IMR-90 (cell line): ENCODE measurements at regions not wholly inside any gene's neighbourhood (a gene's known extent, or its start where the extent isn't known, plus 50 kb on each side); places are given as distances from the start of the nearest gene placed in this dataset.

ENCODE experiments used
- ATAC-seq: fragments of 200-7000 bp; cut with Tn5 transposase; 2 replicates; pipeline ENCODE4 v1.9.1; 2020; ENCODE audit warnings: low read depth, mild to moderate bottlenecking, moderate library complexity
- BruUV-seq: library from RNA; stranded (reverse); fragments of 400-500 nt; replicated peaks from 2 replicates; lab custom pipeline; 2021; lab: Mats Ljungman, UMichigan
- CTCF ChIA-PET: fragments of 300-600 bp; formaldehyde crosslinking; extraction: SDS; loops from one replicate; lab custom pipeline; 2021; ENCODE audit warnings: antibody characterized with exemption; lab: Yijun Ruan, JAX
- POLR2A ChIA-PET: fragments of 300-600 bp; sonication (Branson Sonifier 250); formaldehyde crosslinking; loops from one replicate; lab custom pipeline; 2022; ENCODE audit warnings: antibody characterized with exemption; ENCODE audit not compliant: unreplicated experiment; lab: Charles Lee
- DNase-seq: peaks from one replicate; pipeline ENCODE4 v3.0.0; 2013
- H2AFZ ChIP-seq: replicated peaks from 2 replicates; pipeline ENCODE3; 2013; ENCODE audit warnings: low read length, mild to moderate bottlenecking; ENCODE audit not compliant: poor library complexity
- H2AK5ac ChIP-seq: 2 replicates; pipeline ENCODE4 v1.6.1; 2013; ENCODE audit warnings: low read depth, low read length, inconsistent platforms
- H2AK9ac ChIP-seq: replicated peaks from 2 replicates; pipeline ENCODE3; 2013; ENCODE audit warnings: mild to moderate bottlenecking, low read depth, low read length, moderate library complexity; ENCODE audit not compliant: poor library complexity
- H2BK120ac ChIP-seq: 2 replicates; pipeline ENCODE4 v1.6.1; 2013; ENCODE audit warnings: low read depth, low read length, inconsistent platforms
- H2BK15ac ChIP-seq: 3 replicates; pipeline ENCODE4 v1.6.1; 2013; ENCODE audit warnings: low read depth, low read length, inconsistent platforms
- H2BK20ac ChIP-seq: 2 replicates; pipeline ENCODE4 v1.6.1; 2013; ENCODE audit warnings: low read depth, mild to moderate bottlenecking, inconsistent platforms, low read length, moderate library complexity
- H2BK5ac ChIP-seq: 2 replicates; pipeline ENCODE4 v1.6.1; 2013; ENCODE audit warnings: mild to moderate bottlenecking, low read depth, low read length, inconsistent platforms; ENCODE audit not compliant: poor library complexity, severe bottlenecking
- H3K14ac ChIP-seq: replicated peaks from 2 replicates; pipeline ENCODE4 v1.6.1; 2013; ENCODE audit warnings: low read depth, low read length, inconsistent platforms
- H3K18ac ChIP-seq: 2 replicates; pipeline ENCODE4 v1.6.1; 2013; ENCODE audit warnings: low read depth, low read length, control low read depth
- H3K23ac ChIP-seq: 2 replicates; pipeline ENCODE4 v1.6.1; 2013; ENCODE audit warnings: low read depth, low read length, inconsistent platforms
- H3K27ac ChIP-seq: 2 replicates; pipeline ENCODE4 v1.5.1; 2013; ENCODE audit warnings: mild to moderate bottlenecking, control low read depth, low read length; ENCODE audit not compliant: insufficient read depth
- H3K27me3 ChIP-seq: 2 replicates; pipeline ENCODE4 v1.6.1; 2013; ENCODE audit warnings: low read length; ENCODE audit not compliant: control insufficient read depth, insufficient read depth
- H3K36me3 ChIP-seq: 2 replicates; pipeline ENCODE4 v1.6.1; 2013; ENCODE audit warnings: low read length, mixed read lengths; ENCODE audit not compliant: control insufficient read depth, insufficient read depth
- H3K4ac ChIP-seq: 2 replicates; pipeline ENCODE4 v1.6.1; 2013; ENCODE audit warnings: low read depth, low read length, inconsistent platforms
- H3K4me1 ChIP-seq: 2 replicates; pipeline ENCODE4 v1.6.1; 2013; ENCODE audit warnings: low read length, mixed read lengths; ENCODE audit not compliant: control insufficient read depth, insufficient read depth
- H3K4me2 ChIP-seq: 2 replicates; pipeline ENCODE4 v1.6.1; 2013; ENCODE audit warnings: low read depth, mild to moderate bottlenecking, control low read depth, low read length, moderate library complexity
- H3K4me3 ChIP-seq: 2 replicates; pipeline ENCODE4 v1.5.1; 2013; ENCODE audit warnings: low read depth, mild to moderate bottlenecking, control low read depth, low read length, moderate library complexity; ENCODE audit not compliant: insufficient read depth
- H3K56ac ChIP-seq: 2 replicates; pipeline ENCODE4 v1.6.1; 2013; ENCODE audit warnings: low read length, inconsistent platforms; ENCODE audit not compliant: insufficient read depth; ENCODE audit errors: extremely low read depth
- H3K79me1 ChIP-seq, 2 experiments: 2 replicates each; pipeline ENCODE4 v1.6.1; 2013; ENCODE audit warnings: low read length in 2 of 2, inconsistent platforms in 1 of 2, low read depth in 1 of 2
- H3K9ac ChIP-seq: 2 replicates; pipeline ENCODE4 v1.6.1; 2013; ENCODE audit warnings: low read depth, low read length, control low read depth
- H3K9me1 ChIP-seq: 2 replicates; pipeline ENCODE4 v1.6.1; 2013; ENCODE audit warnings: low read length, inconsistent platforms; ENCODE audit not compliant: insufficient read depth
- H3K9me3 ChIP-seq: 2 replicates; pipeline ENCODE4 v1.6.1; 2013; ENCODE audit warnings: low read length; ENCODE audit not compliant: control insufficient read depth, insufficient read depth
- H4K20me1 ChIP-seq: 2 replicates; pipeline ENCODE4 v1.6.1; 2013; ENCODE audit warnings: low read length, inconsistent platforms; ENCODE audit not compliant: insufficient read depth
- H4K5ac ChIP-seq: 2 replicates; pipeline ENCODE4 v1.6.1; 2013; ENCODE audit warnings: mild to moderate bottlenecking, low read depth, low read length, control low read depth
- H4K8ac ChIP-seq, 2 experiments: 2 replicates each; pipeline ENCODE4 v1.6.1; 2013; ENCODE audit warnings: low read depth in 2 of 2, low read length in 2 of 2, control low read depth in 1 of 2, inconsistent platforms in 1 of 2
- H4K91ac ChIP-seq: 2 replicates; pipeline ENCODE4 v1.6.1; 2013; ENCODE audit warnings: low read depth, low read length, inconsistent platforms; ENCODE audit not compliant: insufficient read depth
- BHLHE40 ChIP-seq: fragments of 150-350 bp; IDR thresholded peaks from 2 replicates; pipeline ENCODE4 v1.6.1; 2016; ENCODE audit warnings: mild to moderate bottlenecking, low read depth, low read length
- CEBPB ChIP-seq: IDR thresholded peaks from 2 replicates; pipeline ENCODE4 v1.6.1; 2012; ENCODE audit warnings: low read depth, low read length, improper control_type of control experiment
- CHD1 ChIP-seq: IDR thresholded peaks from 2 replicates; pipeline ENCODE4 v1.6.1; 2012; ENCODE audit warnings: low read depth, low read length, improper control_type of control experiment
- CTCF ChIP-seq: conservative IDR thresholded peaks from 2 replicates; pipeline ENCODE4 v1.5.1; 2012; ENCODE audit warnings: mild to moderate bottlenecking, low read depth, low read length, improper control_type of control experiment
- ELK1 ChIP-seq: fragments of 150-350 bp; IDR thresholded peaks from 2 replicates; pipeline ENCODE4 v1.6.1; 2016; ENCODE audit warnings: low read depth, mild to moderate bottlenecking, low read length, moderate library complexity, borderline replicate concordance
- FOS ChIP-seq: fragments of 150-350 bp; IDR thresholded peaks from 2 replicates; pipeline ENCODE4 v1.6.1; 2016; ENCODE audit warnings: low read depth, low read length
- MAFK ChIP-seq: IDR thresholded peaks from 2 replicates; pipeline ENCODE4 v1.6.1; 2012; ENCODE audit warnings: low read depth, low read length, improper control_type of control experiment
- MAZ ChIP-seq: IDR thresholded peaks from 2 replicates; pipeline ENCODE4 v1.6.1; 2012; ENCODE audit warnings: low read depth, mild to moderate bottlenecking, low read length, improper control_type of control experiment, moderate library complexity, borderline replicate concordance
- MXI1 ChIP-seq: IDR thresholded peaks from 2 replicates; pipeline ENCODE4 v1.6.1; 2012; ENCODE audit warnings: low read depth, mild to moderate bottlenecking, low read length, moderate library complexity, borderline replicate concordance
- NFE2L2 ChIP-seq: fragments of 150-350 bp; IDR thresholded peaks from 2 replicates; pipeline ENCODE4 v1.6.1; 2016; ENCODE audit warnings: low read depth, mild to moderate bottlenecking, low read length
- POLR2A ChIP-seq: IDR thresholded peaks from 2 replicates; pipeline ENCODE4 v1.6.1; 2012; ENCODE audit warnings: mild to moderate bottlenecking, low read depth, low read length
- RAD21 ChIP-seq: IDR thresholded peaks from 2 replicates; pipeline ENCODE4 v1.6.1; 2012; ENCODE audit warnings: low read length, improper control_type of control experiment
- RCOR1 ChIP-seq: IDR thresholded peaks from 2 replicates; pipeline ENCODE4 v1.6.1; 2012; ENCODE audit warnings: mild to moderate bottlenecking, low read length, improper control_type of control experiment; ENCODE audit not compliant: insufficient replicate concordance
- RFX5 ChIP-seq: IDR thresholded peaks from 2 replicates; pipeline ENCODE4 v1.8.0; 2012; ENCODE audit warnings: low read depth, mild to moderate bottlenecking, low read length, moderate library complexity
- SMC3 ChIP-seq: fragments of 150-350 bp; IDR thresholded peaks from 2 replicates; pipeline ENCODE4 v1.6.1; 2016; ENCODE audit warnings: low read depth, mild to moderate bottlenecking, antibody characterized with exemption, low read length, moderate library complexity
- USF2 ChIP-seq: fragments of 150-350 bp; IDR thresholded peaks from 2 replicates; pipeline ENCODE4 v1.6.1; 2017; ENCODE audit warnings: mild to moderate bottlenecking, antibody characterized with exemption, low read length, low read depth
- WGBS, 2 experiments: methylation state at CpG; one replicate each; pipeline versions ENCODE4 v1.1.5 to v1.1.7; 2013; ENCODE audit warnings: missing lambda C conversion rate in 2 of 2; ENCODE audit not compliant: insufficient read length in 1 of 2; ENCODE audit errors: extremely low coverage in 2 of 2; 5-methylcytosine and 5-hydroxymethylcytosine counted together
- dilution Hi-C: fragments of 300-500 bp; cut with HindIII; formaldehyde crosslinking; loops from one replicate; pipeline ENCODE4 v1.14.3; 2018; ENCODE audit warnings: low sequenced_read_pairs; ENCODE audit not compliant: unreplicated experiment
- in situ Hi-C: fragments of 300-500 bp; cut with MboI; formaldehyde crosslinking; loops from 3 replicates; pipeline ENCODE4 v1.14.3; 2019; ENCODE audit warnings: low sequenced_read_pairs, inconsistent platforms, mixed read lengths
- intact Hi-C: fragments of 100-400 bp; cut with micrococcal nuclease; formaldehyde crosslinking; loops from 2 replicates; pipeline ENCODE4 v1.10.0; 2022

GRCh38 chr10:90354914-90355313, 502.9 kb downstream of the HTR7 start:
- ChIA-PET POLR2A (no interaction called here), CTCF (no interaction called here)
- no peak for TF ChIP-seq RAD21
- no peak for TF ChIP-seq MXI1
- no peak for TF ChIP-seq RCOR1
- no peak for TF ChIP-seq CHD1
- TF ChIP-seq BHLHE40 = no peak
- no peak for TF ChIP-seq MAFK
- TF ChIP-seq MAZ = no peak
- TF ChIP-seq NFE2L2 = no peak
- no peak for TF ChIP-seq CTCF
- TF ChIP-seq USF2 = no peak
- no peak for TF ChIP-seq RFX5
- TF ChIP-seq SMC3 = no peak
- no peak for TF ChIP-seq CEBPB
- TF ChIP-seq FOS = no peak
- TF ChIP-seq ELK1 = no peak
- TF ChIP-seq POLR2A = no peak
- Histone ChIP-seq H3K4me2 (no peak overlapping the region), H3K18ac (no peak overlapping the region), H2AFZ (no peak overlapping the region), H3K27ac (no peak overlapping the region), H4K91ac (no peak overlapping the region), H4K8ac (no peak overlapping the region), H3K4me3 (no peak overlapping the region), H3K14ac (no peak overlapping the region), H2BK15ac (no peak overlapping the region), H2BK5ac (no peak overlapping the region), H3K9ac (no peak overlapping the region), H3K56ac (no peak overlapping the region), H3K9me1 (no peaks in the 10 kb centered on the region), H3K4me1 (no peaks in the 10 kb centered on the region), H3K27me3 (no peaks in the 10 kb centered on the region; the same call in 1 of the 2 replicates), H4K20me1 (no peaks in the 10 kb centered on the region), H4K5ac (no peak overlapping the region), H3K79me1 (no peaks in the 10 kb centered on the region), H2AK9ac (no peak overlapping the region), H3K4ac (no peak overlapping the region), H3K9me3 (no peaks in the 10 kb centered on the region), H2BK120ac (no peak overlapping the region), H3K36me3 (no peaks in the 10 kb centered on the region), H3K23ac (no peak overlapping the region), H2BK20ac (no peak overlapping the region), H2AK5ac (no peak overlapping the region)
- DNase-seq = no peak
- dilution Hi-C loops = no loop called here
- ATAC-seq = no peak
- WGBS, 2 experiments = 56% methylated on average over 2 of the region's 4 CpGs; no CpG with 5 or more reads in 1 of the 2 experiments
- intact Hi-C loops = no loop called here
- no TSS peak for BruUV-seq
- in situ Hi-C loops = no loop called here
